CD14-positive monocyte (primary cell): ENCODE measurements at regions not wholly inside any gene's neighbourhood (a gene's known extent, or its start where the extent isn't known, plus 50 kb on each side); places are given as distances from the start of the nearest gene placed in this dataset.

Experiments used
- DNase-seq, 3 donors: peaks; one replicate each; pipeline ENCODE4 v3.0.0-alpha.2; 2011 to 2022
- H2AFZ ChIP-seq: 2 replicates; pipeline ENCODE4 v1.6.0; 2012; ENCODE audit warnings: mild to moderate bottlenecking, low read depth, low read length, inconsistent platforms; ENCODE audit not compliant: insufficient read depth, poor library complexity, severe bottlenecking
- H3K27ac ChIP-seq, 2 donors: 1 replicate in 1 of 2; 2 replicates in 1 of 2; pipeline ENCODE4 v1.5.1; 2012 to 2013; ENCODE audit warnings: low read length in 2 of 2, control low read depth in 1 of 2, inconsistent platforms in 1 of 2, low read depth in 1 of 2, mild to moderate bottlenecking in 1 of 2
- H3K27me3 ChIP-seq, 2 donors: one replicate each; pipeline versions ENCODE4 v1.6.0 to v1.6.1; 2011 to 2013; ENCODE audit warnings: low read length in 2 of 2; ENCODE audit not compliant: control insufficient read depth in 2 of 2, insufficient read depth in 2 of 2
- H3K36me3 ChIP-seq, 2 donors: replicated peaks in 1 of 2; 1 replicate in 1 of 2; 2 replicates in 1 of 2; pipeline versions ENCODE4 v1.5.1 to v1.6.1; 2012 to 2013; ENCODE audit warnings: low read length in 2 of 2, control low read depth in 1 of 2, inconsistent platforms in 1 of 2, mild to moderate bottlenecking in 1 of 2; ENCODE audit not compliant: insufficient read depth in 2 of 2, control insufficient read depth in 1 of 2
- H3K4me1 ChIP-seq, 2 donors: 1 replicate in 1 of 2; 2 replicates in 1 of 2; pipeline versions ENCODE4 v1.5.1 to v1.6.1; 2012 to 2013; ENCODE audit warnings: low read length in 2 of 2, control low read depth in 1 of 2, inconsistent platforms in 1 of 2, mild to moderate bottlenecking in 1 of 2, moderate library complexity in 1 of 2; ENCODE audit not compliant: insufficient read depth in 2 of 2, control insufficient read depth in 1 of 2
- H3K4me2 ChIP-seq: replicated peaks from 2 replicates; pipeline ENCODE3; 2012; ENCODE audit warnings: low read length, moderate library complexity, mild to moderate bottlenecking; ENCODE audit not compliant: poor library complexity, severe bottlenecking; ENCODE audit errors: extremely low read depth
- H3K4me3 ChIP-seq, 3 experiments: fragments of 200-600 bp in 1 of 3; sonication (generic) in 1 of 3; replicated peaks in 1 of 3; 1 replicate in 2 of 3; 2 replicates in 1 of 3; pipeline ENCODE4 v1.5.1; 2011 to 2013; ENCODE audit warnings: low read length in 3 of 3, mild to moderate bottlenecking in 3 of 3, control low read depth in 2 of 3, low read depth in 2 of 3, inconsistent platforms in 1 of 3, moderate library complexity in 1 of 3
- H3K79me2 ChIP-seq: 2 replicates; pipeline ENCODE4 v1.6.0; 2012; ENCODE audit warnings: mild to moderate bottlenecking, control low read depth, inconsistent platforms, low read length, moderate library complexity; ENCODE audit not compliant: insufficient read depth
- H3K9ac ChIP-seq: 2 replicates; pipeline ENCODE4 v1.6.0; 2017; ENCODE audit warnings: low read length, mild to moderate bottlenecking; ENCODE audit not compliant: insufficient read depth, poor library complexity, severe bottlenecking
- H3K9me3 ChIP-seq, 2 donors: replicated peaks in 1 of 2; 1 replicate in 1 of 2; 2 replicates in 1 of 2; pipeline versions ENCODE4 v1.5.1 to v1.6.1; 2012 to 2013; ENCODE audit warnings: low read length in 2 of 2, control low read depth in 1 of 2; ENCODE audit not compliant: control insufficient read depth in 1 of 2, insufficient read depth in 1 of 2
- H4K20me1 ChIP-seq: 2 replicates; pipeline ENCODE4 v1.6.0; 2012; ENCODE audit warnings: mild to moderate bottlenecking, low read length, control low read depth, moderate library complexity; ENCODE audit not compliant: insufficient read depth
- H3K27ac Mint-ChIP-seq, 7 donors: one replicate each; pipeline ENCODE4 v1.8.0; 2020; ENCODE audit warnings: mild to moderate bottlenecking in 7 of 7, mixed read lengths in 7 of 7, moderate library complexity in 6 of 7, inconsistent platforms in 2 of 7
- H3K27me3 Mint-ChIP-seq, 3 donors: one replicate each; pipeline ENCODE4 v1.8.0; 2021 to 2022; ENCODE audit warnings: low read depth in 3 of 3, mild to moderate bottlenecking in 3 of 3, mixed read lengths in 3 of 3, moderate library complexity in 3 of 3, inconsistent platforms in 1 of 3
- H3K36me3 Mint-ChIP-seq, 2 donors: one replicate each; pipeline ENCODE4 v1.8.0; 2020; ENCODE audit warnings: mixed read lengths in 2 of 2, inconsistent platforms in 1 of 2, mild to moderate bottlenecking in 1 of 2
- H3K4me1 Mint-ChIP-seq: one replicate; pipeline ENCODE4 v1.8.0; 2020; ENCODE audit warnings: mild to moderate bottlenecking, mixed read lengths
- H3K4me3 Mint-ChIP-seq, 2 donors: one replicate each; pipeline ENCODE4 v1.8.0; 2020; ENCODE audit warnings: mild to moderate bottlenecking in 2 of 2, mixed read lengths in 2 of 2, moderate library complexity in 1 of 2
- H3K9me3 Mint-ChIP-seq, 7 donors: one replicate each; pipeline ENCODE4 v1.8.0; 2020 to 2022; ENCODE audit warnings: mixed read lengths in 7 of 7, mild to moderate bottlenecking in 6 of 7, moderate library complexity in 6 of 7, inconsistent platforms in 2 of 7
- WGBS: methylation state at CpG from one replicate; pipeline ENCODE4 v1.1.5; 2013; ENCODE audit warnings: missing lambda C conversion rate; ENCODE audit not compliant: insufficient coverage; 5-methylcytosine and 5-hydroxymethylcytosine counted together
- intact Hi-C, 2 donors: fragments of 100-400 bp; cut with micrococcal nuclease; formaldehyde crosslinking; loops; one replicate each; pipeline versions ENCODE4 v1.15.0 to v1.15.1; 2023
- TF ChIP-seq, protein P1 (sequence below): fragments of 200-600 bp; IDR thresholded peaks from one replicate; pipeline ENCODE4 v1.8.0; 2022; ENCODE audit warnings: antibody characterized with exemption, mild to moderate bottlenecking

DNA sequence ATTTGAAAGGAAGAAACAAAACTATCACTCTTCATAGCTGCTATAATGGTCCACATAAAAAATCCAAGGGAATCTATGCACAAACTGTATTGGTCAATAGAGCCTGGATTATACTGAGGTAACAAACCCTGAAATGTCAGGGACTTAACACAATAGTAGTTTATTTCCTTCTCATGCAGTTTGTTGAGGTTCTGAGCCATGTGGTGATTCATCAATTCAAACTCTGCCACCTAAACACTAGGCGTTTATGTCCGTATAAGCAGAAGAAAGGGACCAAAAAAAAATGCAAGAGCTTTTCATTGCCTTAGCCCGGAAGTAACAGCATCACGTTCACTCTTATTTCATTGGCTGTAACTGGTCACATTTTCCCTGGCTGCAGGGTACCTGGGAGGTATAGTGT lies 464.7 kb downstream of the ZSWIM6 start:
- H3K4me2 ChIP-seq, result no peak overlapping the region
- TF ChIP-seq, protein P1, sequence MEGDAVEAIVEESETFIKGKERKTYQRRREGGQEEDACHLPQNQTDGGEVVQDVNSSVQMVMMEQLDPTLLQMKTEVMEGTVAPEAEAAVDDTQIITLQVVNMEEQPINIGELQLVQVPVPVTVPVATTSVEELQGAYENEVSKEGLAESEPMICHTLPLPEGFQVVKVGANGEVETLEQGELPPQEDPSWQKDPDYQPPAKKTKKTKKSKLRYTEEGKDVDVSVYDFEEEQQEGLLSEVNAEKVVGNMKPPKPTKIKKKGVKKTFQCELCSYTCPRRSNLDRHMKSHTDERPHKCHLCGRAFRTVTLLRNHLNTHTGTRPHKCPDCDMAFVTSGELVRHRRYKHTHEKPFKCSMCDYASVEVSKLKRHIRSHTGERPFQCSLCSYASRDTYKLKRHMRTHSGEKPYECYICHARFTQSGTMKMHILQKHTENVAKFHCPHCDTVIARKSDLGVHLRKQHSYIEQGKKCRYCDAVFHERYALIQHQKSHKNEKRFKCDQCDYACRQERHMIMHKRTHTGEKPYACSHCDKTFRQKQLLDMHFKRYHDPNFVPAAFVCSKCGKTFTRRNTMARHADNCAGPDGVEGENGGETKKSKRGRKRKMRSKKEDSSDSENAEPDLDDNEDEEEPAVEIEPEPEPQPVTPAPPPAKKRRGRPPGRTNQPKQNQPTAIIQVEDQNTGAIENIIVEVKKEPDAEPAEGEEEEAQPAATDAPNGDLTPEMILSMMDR, result no peak
- H3K9ac ChIP-seq, result no peak overlapping the region
- H3K27ac ChIP-seq, result no peak overlapping the region
- Mint-ChIP-seq H3K9me3 (peaks cover 0 to 7% (median 0%) of the 10 kb centered on the region in 7 donors), H3K4me1 (no peaks in the 10 kb centered on the region), H3K36me3 (no peaks in the 10 kb centered on the region), H3K27me3 (peaks cover 0 to 2% (median 2%) of the 10 kb centered on the region in 3 donors), H3K4me3 (no peak overlapping the region), H3K27ac (no peak overlapping the region)
- H2AFZ ChIP-seq, result no peak overlapping the region
- no peaks in the 10 kb centered on the region for H3K27me3 ChIP-seq
- H3K9me3 ChIP-seq, result no peaks in the 10 kb centered on the region
- no peaks in the 10 kb centered on the region for H4K20me1 ChIP-seq
- intact Hi-C loops, result no loop called here
- H3K4me3 ChIP-seq, result no peak overlapping the region
- no peak for DNase-seq
- H3K4me1 ChIP-seq, result no peaks in the 10 kb centered on the region
- no peaks in the 10 kb centered on the region for H3K36me3 ChIP-seq
- WGBS, result 96% methylated on average over 4 of the region's 4 CpGs
- no peaks in the 10 kb centered on the region for H3K79me2 ChIP-seq

DNA sequence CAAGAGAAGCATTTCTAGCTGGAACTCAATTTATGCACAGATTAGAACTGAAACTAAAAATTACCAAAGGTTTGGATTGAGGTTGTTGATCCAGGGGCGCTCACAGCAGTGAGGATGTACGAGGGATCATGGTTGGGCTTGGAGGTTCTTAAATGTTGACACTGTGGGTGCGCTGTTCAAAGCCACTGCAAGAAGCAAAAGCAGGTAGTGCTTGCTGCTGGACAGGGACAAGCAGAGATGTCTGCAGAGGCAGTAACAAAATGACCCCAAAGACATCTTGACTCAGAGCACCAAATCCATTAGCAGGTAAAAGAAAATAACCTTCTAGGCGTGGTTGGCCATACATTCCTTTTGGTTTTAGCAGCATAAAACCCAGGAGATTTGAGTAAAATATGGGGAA lies 468.4 kb downstream of the ZSWIM6 start:
- TF ChIP-seq, protein P1, result no peak
- Histone ChIP-seq H4K20me1 (no peaks in the 10 kb centered on the region), H3K4me2 (no peak overlapping the region), H3K27me3 (no peaks in the 10 kb centered on the region), H3K36me3 (no peaks in the 10 kb centered on the region), H3K4me3 (no peak overlapping the region), H3K9me3 (no peaks in the 10 kb centered on the region), H2AFZ (no peak overlapping the region), H3K9ac (no peak overlapping the region), H3K27ac (no peak overlapping the region), H3K4me1 (no peaks in the 10 kb centered on the region), H3K79me2 (no peaks in the 10 kb centered on the region)
- Mint-ChIP-seq H3K4me1 (no peaks in the 10 kb centered on the region), H3K9me3 (peaks cover 0 to 1% (median 0%) of the 10 kb centered on the region in 7 donors), H3K36me3 (no peaks in the 10 kb centered on the region), H3K4me3 (no peak overlapping the region), H3K27ac (no peak overlapping the region), H3K27me3 (peaks cover 2 to 7% (median 2%) of the 10 kb centered on the region in 3 donors)
- intact Hi-C loops, result no loop called here
- 100% methylated on average over 1 of the region's 4 CpGs for WGBS
- DNase-seq, result no peak
